ENCODE measurements at regions not wholly inside any gene's neighbourhood (a gene's known extent, or its start where the extent isn't known, plus 50 kb on each side); places are given as distances from the start of the nearest gene placed in this dataset.

- DNase-seq (ENCODE audit: low read depth): no peak
- H3K4me3 ChIP-seq (ENCODE audit: low read length): no peak overlapping the region
- TF ChIP-seq, protein P1, sequence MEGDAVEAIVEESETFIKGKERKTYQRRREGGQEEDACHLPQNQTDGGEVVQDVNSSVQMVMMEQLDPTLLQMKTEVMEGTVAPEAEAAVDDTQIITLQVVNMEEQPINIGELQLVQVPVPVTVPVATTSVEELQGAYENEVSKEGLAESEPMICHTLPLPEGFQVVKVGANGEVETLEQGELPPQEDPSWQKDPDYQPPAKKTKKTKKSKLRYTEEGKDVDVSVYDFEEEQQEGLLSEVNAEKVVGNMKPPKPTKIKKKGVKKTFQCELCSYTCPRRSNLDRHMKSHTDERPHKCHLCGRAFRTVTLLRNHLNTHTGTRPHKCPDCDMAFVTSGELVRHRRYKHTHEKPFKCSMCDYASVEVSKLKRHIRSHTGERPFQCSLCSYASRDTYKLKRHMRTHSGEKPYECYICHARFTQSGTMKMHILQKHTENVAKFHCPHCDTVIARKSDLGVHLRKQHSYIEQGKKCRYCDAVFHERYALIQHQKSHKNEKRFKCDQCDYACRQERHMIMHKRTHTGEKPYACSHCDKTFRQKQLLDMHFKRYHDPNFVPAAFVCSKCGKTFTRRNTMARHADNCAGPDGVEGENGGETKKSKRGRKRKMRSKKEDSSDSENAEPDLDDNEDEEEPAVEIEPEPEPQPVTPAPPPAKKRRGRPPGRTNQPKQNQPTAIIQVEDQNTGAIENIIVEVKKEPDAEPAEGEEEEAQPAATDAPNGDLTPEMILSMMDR (conservative IDR thresholded peaks at IDR 0.05; ENCODE audit: low read depth, low read length): no peak
These were observed 686.4 kb downstream of the GALC start for GRCh38 chr14:87306409-87307168.

DNA sequence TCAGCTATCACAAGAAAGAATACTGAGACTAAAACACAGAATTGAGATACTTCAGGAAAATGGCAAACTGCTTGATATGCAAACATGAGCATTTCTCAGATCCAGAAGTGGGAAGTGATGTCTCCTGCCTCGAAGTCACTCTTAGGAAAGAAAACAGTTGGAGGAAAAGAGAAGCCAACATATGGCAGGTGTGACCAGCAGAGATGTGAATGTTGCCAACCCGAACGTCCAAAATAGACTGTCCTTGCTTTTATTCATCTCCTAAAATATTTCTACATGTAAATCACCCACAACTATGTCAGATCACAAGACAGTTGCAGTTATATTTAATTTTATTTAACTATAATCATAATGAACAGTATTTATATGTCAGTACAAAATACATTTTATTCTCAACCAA, 687.6 kb downstream of the GALC start:
- DNase-seq (ENCODE audit: low read depth): no peak
- H3K4me3 ChIP-seq (ENCODE audit: low read length): no peak overlapping the region
- TF ChIP-seq, protein P1 (conservative IDR thresholded peaks at IDR 0.05; ENCODE audit: low read depth, low read length): no peak

GRCh38 chr14:87304404-87304803, 688.6 kb downstream of the GALC start:
- TF ChIP-seq, protein P1 (conservative IDR thresholded peaks at IDR 0.05; ENCODE audit: low read depth, low read length): no peak
- DNase-seq (ENCODE audit: low read depth): no peak
- H3K4me3 ChIP-seq (ENCODE audit: low read length): no peak overlapping the region

GRCh38 chr14:87286826-87287225, 706.2 kb downstream of the GALC start:
- H3K4me3 ChIP-seq (ENCODE audit: low read length): no peak overlapping the region
- TF ChIP-seq, protein P1 (conservative IDR thresholded peaks at IDR 0.05; ENCODE audit: low read depth, low read length): no peak
- DNase-seq (ENCODE audit: low read depth): no peak

DNA sequence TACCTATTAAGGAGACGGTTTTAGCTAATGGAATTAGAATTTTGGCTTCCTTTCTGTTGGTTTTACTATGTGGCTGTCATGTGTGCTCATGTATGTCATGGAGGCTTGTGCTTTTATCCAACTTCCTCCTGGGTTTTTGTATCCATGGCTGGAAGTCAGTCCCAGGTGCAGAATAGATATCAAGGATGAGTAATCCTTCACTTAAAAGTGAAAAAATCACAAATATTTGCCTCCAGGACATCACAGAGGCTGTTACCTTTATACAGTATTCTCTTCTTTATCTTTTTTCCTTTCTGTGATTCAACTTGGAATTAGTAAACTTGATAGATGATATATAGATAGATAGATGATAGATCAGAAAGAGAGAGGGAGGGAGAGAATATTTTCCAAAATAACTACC, 706.8 kb downstream of the GALC start:
- TF ChIP-seq, protein P1 (conservative IDR thresholded peaks at IDR 0.05; ENCODE audit: low read depth, low read length): no peak
- no peak overlapping the region for H3K4me3 ChIP-seq (ENCODE audit: low read length)
- no peak for DNase-seq (ENCODE audit: low read depth)

GRCh38 chr14:87285506-87285905, 707.5 kb downstream of the GALC start:
- no peak for DNase-seq (ENCODE audit: low read depth)
- H3K4me3 ChIP-seq (ENCODE audit: low read length): no peak overlapping the region
- TF ChIP-seq, protein P1 (conservative IDR thresholded peaks at IDR 0.05; ENCODE audit: low read depth, low read length): no peak

DNA sequence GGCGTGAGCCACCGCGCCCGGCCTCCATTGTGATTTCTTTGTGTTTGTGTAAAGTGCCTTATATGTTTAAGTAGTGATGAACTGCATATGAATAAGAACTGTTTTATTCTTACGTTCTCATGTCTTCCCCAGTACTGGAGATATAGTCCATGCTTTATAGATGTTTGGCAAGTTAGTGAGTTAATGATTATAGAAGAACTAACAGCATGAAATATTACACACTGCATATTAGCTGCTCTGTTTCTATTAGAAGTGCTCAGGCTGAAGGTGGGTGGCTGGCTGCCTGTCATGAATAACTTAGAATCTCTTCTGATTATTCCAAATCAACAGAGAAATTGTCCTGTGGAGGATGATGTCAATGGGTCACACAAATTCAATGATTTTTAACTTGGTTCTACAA, 709.4 kb downstream of the GALC start:
- TF ChIP-seq, protein P1 (conservative IDR thresholded peaks at IDR 0.05; ENCODE audit: low read depth, low read length): no peak
- DNase-seq (ENCODE audit: low read depth): no peak
- H3K4me3 ChIP-seq (ENCODE audit: low read length): no peak overlapping the region
